OCI-LY7 (cell line): ENCODE measurements at regions not wholly inside any gene's neighbourhood (a gene's known extent, or its start where the extent isn't known, plus 50 kb on each side); places are given as distances from the start of the nearest gene placed in this dataset.
A peak's percentile ranks its signal among the peaks of the same experiment; 100 is the strongest.

Experiments
- BruUV-seq: library from RNA; stranded (reverse); fragments of 400-500 nt; replicated peaks from 2 replicates; lab custom pipeline; 2021; lab: Mats Ljungman, UMichigan
- CTCF ChIA-PET: fragments of 300-600 bp; sonication (Branson Sonifier 250); formaldehyde crosslinking; loops from one replicate; lab custom pipeline; 2022; ENCODE audit warnings: antibody characterized with exemption; ENCODE audit not compliant: unreplicated experiment; lab: Charles Lee
- POLR2A ChIA-PET: fragments of 300-600 bp; sonication (Branson Sonifier 250); formaldehyde crosslinking; loops from one replicate; lab custom pipeline; 2022; ENCODE audit warnings: antibody characterized with exemption; lab: Charles Lee
- DNase-seq: peaks from one replicate; pipeline ENCODE4 v3.0.0-alpha.2; 2015; ENCODE audit warnings: low spot score
- H2AFZ ChIP-seq: fragments of 200-600 bp; sonication (generic), shearing (Covaris generic); 2 replicates; pipeline ENCODE4 v1.6.1; 2014; ENCODE audit warnings: mild to moderate bottlenecking, antibody characterized with exemption, low read length, moderate library complexity
- H3K27ac ChIP-seq: fragments of 200-600 bp; sonication (generic); 2 replicates; pipeline ENCODE4 v1.5.1; 2014; ENCODE audit warnings: mixed run types, low read depth, mild to moderate bottlenecking, moderate library complexity, low read length, inconsistent platforms; ENCODE audit not compliant: poor library complexity, severe bottlenecking
- H3K36me3 ChIP-seq: fragments of 200-600 bp; sonication (generic); 2 replicates; pipeline ENCODE4 v1.6.1; 2014; ENCODE audit warnings: mild to moderate bottlenecking, antibody characterized with exemption, low read length, moderate library complexity, mixed read lengths; ENCODE audit not compliant: insufficient read depth
- H3K4me1 ChIP-seq: fragments of 200-600 bp; sonication (generic); 2 replicates; pipeline ENCODE4 v1.5.1; 2014; ENCODE audit warnings: mild to moderate bottlenecking, low read length; ENCODE audit not compliant: insufficient read depth, poor library complexity, severe bottlenecking
- H3K4me2 ChIP-seq: fragments of 200-600 bp; sonication (generic); 2 replicates; pipeline ENCODE4 v1.6.1; 2014; ENCODE audit warnings: mild to moderate bottlenecking, low read length
- H3K4me3 ChIP-seq: fragments of 200-600 bp; sonication (generic); 2 replicates; pipeline ENCODE4 v1.5.1; 2014; ENCODE audit warnings: mild to moderate bottlenecking, low read depth, low read length; ENCODE audit not compliant: poor library complexity, severe bottlenecking
- H3K79me2 ChIP-seq: fragments of 200-600 bp; sonication (generic); 2 replicates; pipeline ENCODE4 v1.6.1; 2016; ENCODE audit warnings: low read depth, mild to moderate bottlenecking, low read length, moderate library complexity, mixed read lengths; ENCODE audit not compliant: insufficient read depth
- H3K9me2 ChIP-seq: fragments of 200-600 bp; sonication (generic); 2 replicates; pipeline ENCODE4 v1.6.1; 2016; ENCODE audit warnings: mild to moderate bottlenecking, low read length, mixed read lengths; ENCODE audit not compliant: insufficient read depth
- H3K9me3 ChIP-seq: fragments of 200-600 bp; sonication (generic); 2 replicates; pipeline ENCODE4 v1.6.1; 2014; ENCODE audit warnings: mild to moderate bottlenecking, mixed run types, low read length, mixed read lengths
- H4K20me1 ChIP-seq: fragments of 200-600 bp; sonication (generic); 2 replicates; pipeline ENCODE4 v1.6.1; 2014; ENCODE audit warnings: mild to moderate bottlenecking, antibody characterized with exemption, low read length, moderate library complexity, mixed read lengths; ENCODE audit not compliant: insufficient read depth
- CTCF ChIP-seq: fragments of 200-600 bp; sonication (generic); conservative IDR thresholded peaks from 2 replicates; pipeline ENCODE4 v1.5.1; 2014; ENCODE audit warnings: mild to moderate bottlenecking, antibody characterized with exemption, low read length, moderate library complexity, mixed read lengths
- EZH2phosphoT487 ChIP-seq: fragments of 200-600 bp; sonication (generic); IDR thresholded peaks from 2 replicates; pipeline ENCODE4 v1.6.1; 2018; ENCODE audit warnings: low read depth, borderline replicate concordance, mild to moderate bottlenecking, mixed run types, antibody characterized with exemption, low read length, moderate library complexity, mixed read lengths
- intact Hi-C: fragments of 100-400 bp; cut with micrococcal nuclease; formaldehyde crosslinking; loops from one replicate; pipeline ENCODE4 v1.10.0; 2022; ENCODE audit not compliant: unreplicated experiment

- Histone ChIP-seq H3K4me1 (peaks cover 8% of the 10 kb centered on the region), H2AFZ (no peak overlapping the region), H3K9me3 (no peaks in the 10 kb centered on the region), H4K20me1 (no peaks in the 10 kb centered on the region; the same call in 1 of the 2 replicates), H3K9me2 (no peaks in the 10 kb centered on the region), H3K4me2 (no peak overlapping the region), H3K4me3 (no peak overlapping the region), H3K27ac (no peak overlapping the region), H3K79me2 (no peaks in the 10 kb centered on the region), H3K36me3 (no peaks in the 10 kb centered on the region)
- CTCF ChIA-PET: no interaction called here
- TF ChIP-seq EZH2phosphoT487 (no peak), CTCF (peak; percentile 69)
- BruUV-seq: no TSS peak
- peak; percentile 27 for DNase-seq
- POLR2A ChIA-PET: no interaction called here
- intact Hi-C loops: no loop called here
Observed at GRCh38 chr4:56129431-56129861, 180.7 kb downstream of the CEP135 start.

- CTCF ChIA-PET: no interaction called here
- no peak for DNase-seq
- H2AFZ ChIP-seq: no peak overlapping the region
- H4K20me1 ChIP-seq: no peaks in the 10 kb centered on the region
- no peaks in the 10 kb centered on the region for H3K79me2 ChIP-seq
- BruUV-seq: no TSS peak
- no peaks in the 10 kb centered on the region for H3K9me2 ChIP-seq
- no peaks in the 10 kb centered on the region for H3K36me3 ChIP-seq
- POLR2A ChIA-PET: interaction anchor here (1.3 kb wide), 1 partner anchor 17 kb away, joined by 3 read pairs; no protein-coding TSS in a partner anchor
- intact Hi-C loops: no loop called here
- H3K4me2 ChIP-seq: no peak overlapping the region
- H3K4me1 ChIP-seq: peaks cover 8% of the 10 kb centered on the region
- no peak for TF ChIP-seq EZH2phosphoT487
- no peak for TF ChIP-seq CTCF
- H3K4me3 ChIP-seq: no peak overlapping the region
- no peak overlapping the region for H3K27ac ChIP-seq
- H3K9me3 ChIP-seq: no peaks in the 10 kb centered on the region
Observed at GRCh38 chr4:56128213-56128612, 179.5 kb downstream of the CEP135 start.

GRCh38 chr4:56127716-56128115, 179.0 kb downstream of the CEP135 start:
- Histone ChIP-seq H3K4me1 (peaks cover 8% of the 10 kb centered on the region), H3K4me2 (no peak overlapping the region), H4K20me1 (no peaks in the 10 kb centered on the region), H3K4me3 (no peak overlapping the region), H3K36me3 (no peaks in the 10 kb centered on the region), H3K9me2 (no peaks in the 10 kb centered on the region), H2AFZ (no peak overlapping the region), H3K27ac (no peak overlapping the region), H3K9me3 (no peaks in the 10 kb centered on the region), H3K79me2 (no peaks in the 10 kb centered on the region)
- POLR2A ChIA-PET: interaction anchor here (1.3 kb wide), 1 partner anchor 18 kb away, joined by 3 read pairs; no protein-coding TSS in a partner anchor
- CTCF ChIA-PET: no interaction called here
- DNase-seq: no peak
- BruUV-seq: no TSS peak
- intact Hi-C loops: no loop called here
- TF ChIP-seq EZH2phosphoT487 (no peak), CTCF (no peak)
